ENCODE measurements at regions not wholly inside any gene's neighbourhood (a gene's known extent, or its start where the extent isn't known, plus 50 kb on each side); places are given as distances from the start of the nearest gene placed in this dataset.
"Not testable (repeated sequence)": the region's sequence is repeated elsewhere in the genome, so short reads cannot be mapped to it uniquely, and the experiment has no call there.

DNA sequence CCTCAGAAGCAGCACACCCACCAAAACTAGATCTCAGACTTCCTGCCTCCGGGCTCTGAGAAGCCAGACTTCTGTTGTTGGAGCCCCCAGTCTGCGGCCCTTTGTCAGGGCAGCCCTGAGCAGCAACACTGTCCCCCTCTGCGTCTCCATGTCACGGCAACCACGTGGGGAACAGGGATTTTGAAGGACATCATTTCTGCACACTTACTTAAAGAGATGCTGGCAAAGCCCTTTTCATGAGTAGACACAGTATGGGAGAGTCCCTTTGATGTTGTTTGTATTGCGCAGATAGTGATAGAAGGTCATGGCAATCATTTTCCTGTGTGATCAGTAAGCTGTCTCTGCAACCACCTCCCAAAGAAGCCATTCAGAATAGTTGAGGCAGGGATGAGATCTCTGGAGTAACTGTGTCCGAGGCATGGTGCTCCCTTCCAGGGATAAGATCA, 69.1 kb upstream of the ID2 start:
- DNase-seq, result no peak

DNA sequence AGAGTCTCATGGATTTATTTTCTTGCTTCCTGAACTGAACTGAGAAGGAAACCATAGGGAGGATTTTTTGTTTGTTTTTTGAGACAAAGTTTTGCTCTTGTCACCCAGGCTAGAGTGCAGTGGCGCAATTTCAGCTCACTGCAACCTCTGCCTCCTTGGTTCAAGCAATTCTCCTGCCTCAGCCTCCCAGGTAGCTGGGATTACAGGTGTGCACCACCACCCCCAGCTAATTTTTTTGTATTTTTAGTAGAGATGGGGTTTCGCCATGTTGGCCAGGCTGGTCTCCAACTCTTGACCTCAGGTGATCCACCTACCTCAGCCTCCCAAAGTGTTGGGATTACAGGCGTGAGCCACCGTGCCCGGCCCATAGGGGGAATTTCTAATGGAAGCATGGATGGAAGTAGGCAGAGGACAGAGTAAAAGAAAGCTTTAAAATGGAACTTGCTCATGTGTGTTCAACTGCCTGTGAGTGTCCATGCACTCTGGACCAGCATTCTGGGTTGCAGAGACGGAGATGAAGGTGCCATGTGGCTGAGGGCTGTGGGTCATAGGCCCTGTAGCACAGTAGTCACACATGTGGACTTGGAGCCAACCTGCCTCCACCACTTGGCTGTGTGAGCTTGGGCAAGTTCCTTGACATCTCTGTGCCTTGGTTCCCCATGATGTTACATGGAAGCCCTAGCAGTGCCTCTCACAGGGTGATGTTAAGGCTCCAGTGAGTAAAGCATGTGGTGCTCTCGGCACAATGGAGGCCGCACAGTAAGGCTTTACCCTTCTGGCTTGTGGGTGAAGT, 68.5 kb upstream of the ID2 start:
- DNase-seq, result not testable (repeated sequence)

DNA sequence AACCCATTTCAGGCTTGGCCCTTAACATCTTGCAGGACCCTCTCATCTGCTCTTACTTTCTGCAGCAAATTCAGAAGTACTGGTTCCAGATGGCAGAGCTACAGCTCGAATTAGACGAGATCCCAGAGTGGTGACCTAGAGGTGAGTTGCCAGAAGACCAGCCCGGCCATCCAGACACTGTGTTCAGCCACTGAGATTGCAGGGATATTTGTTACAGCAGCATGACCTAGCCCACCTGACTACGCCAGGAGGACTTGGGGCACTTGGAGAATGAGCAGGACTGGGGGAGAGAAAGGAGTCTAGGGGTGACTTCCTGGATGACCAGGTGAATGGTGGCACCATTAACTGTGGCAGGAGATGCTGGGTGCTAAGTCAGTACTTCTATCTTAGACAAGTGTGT, 67.2 kb upstream of the ID2 start:
- no peak for DNase-seq

DNA sequence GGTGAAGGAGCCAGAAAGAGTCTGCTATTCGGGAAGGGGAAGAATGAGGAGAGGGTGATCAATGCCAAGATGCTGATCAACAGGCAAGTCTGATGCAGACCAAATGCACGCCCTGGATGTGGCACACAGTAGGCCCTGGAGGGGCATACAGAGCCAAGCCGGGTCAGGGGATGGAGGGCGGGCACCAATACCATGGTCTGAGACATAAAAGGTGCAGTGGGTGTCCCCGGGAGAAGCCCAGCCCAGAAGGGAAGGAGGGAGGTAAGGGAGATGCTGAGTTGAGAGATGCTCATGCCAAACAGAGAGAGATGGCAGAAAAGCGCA, 66.6 kb upstream of the ID2 start:
- DNase-seq, result no peak

DNA sequence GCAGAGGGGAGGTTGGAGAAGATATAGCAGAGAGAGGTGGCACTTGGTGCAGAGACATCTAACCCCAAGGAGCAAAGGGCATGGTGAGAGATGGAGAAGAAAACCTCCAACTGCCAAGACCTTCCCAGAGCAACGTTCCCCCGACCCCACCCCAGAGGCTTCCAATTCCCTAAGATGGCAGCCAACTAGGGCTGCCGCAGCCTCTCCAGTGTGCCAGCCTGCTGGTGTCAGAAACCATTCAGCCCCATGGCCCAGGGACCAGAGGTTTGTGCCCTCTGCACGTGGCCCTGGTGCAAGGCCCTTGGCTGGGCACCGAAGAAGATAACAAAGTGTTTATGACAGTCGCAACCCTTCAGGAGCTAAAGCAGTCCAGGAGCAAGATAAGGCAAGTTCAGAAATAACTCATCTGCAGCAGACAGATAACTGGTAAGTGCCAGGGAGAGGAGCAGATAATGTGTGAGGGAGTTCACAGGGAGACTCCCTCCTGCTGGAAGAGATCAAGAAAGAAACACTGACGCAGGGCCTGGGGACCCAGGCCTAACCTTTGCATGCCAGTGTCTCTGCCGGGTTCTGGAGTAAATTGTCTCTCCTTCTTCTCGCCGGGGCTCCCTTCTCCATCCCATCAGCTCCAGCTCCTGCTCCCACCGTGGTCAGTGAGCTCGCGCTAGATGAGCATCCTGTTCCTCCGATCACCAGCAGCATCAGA, 66.1 kb upstream of the ID2 start:
- no peak for DNase-seq

DNA sequence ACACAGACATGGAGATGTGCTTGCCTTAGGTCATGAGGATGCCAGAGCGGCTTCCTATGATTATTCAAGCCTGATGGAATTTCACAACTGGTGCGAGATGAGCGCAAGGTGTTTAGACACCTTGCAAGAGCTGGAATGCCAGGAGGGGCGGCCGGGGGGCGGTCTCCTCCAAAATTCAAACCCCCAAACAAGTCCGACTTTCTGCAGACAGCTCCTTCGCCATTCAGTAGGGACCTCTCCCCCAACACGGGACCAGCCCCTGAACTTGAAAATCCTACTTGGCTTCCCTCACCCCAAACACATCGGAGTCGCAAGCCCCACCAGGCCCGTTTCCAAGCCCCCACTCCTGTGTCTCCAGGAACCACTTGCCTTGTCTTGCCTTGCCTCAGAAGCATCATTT, 64.8 kb upstream of the ID2 start:
- DNase-seq, result no peak

DNA sequence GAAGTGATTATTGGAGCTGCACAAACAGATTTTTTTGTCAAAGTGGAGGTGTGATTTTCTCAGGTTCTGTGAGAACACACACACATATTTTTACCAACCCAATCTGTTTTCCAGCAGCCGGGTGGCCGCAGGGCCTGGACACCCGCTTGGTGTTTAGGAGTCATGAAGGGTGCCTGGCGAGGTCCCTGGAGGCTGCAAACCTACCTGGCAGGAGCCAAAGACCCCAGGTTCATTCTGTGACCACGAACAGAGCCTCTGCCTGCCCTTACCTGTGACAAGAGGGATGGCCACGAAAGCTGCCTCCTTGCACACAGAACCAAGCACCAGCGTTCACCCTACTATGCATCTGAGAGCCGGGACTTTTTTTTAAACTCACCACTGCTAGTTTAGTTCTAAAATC, 64.3 kb upstream of the ID2 start:
- no peak for DNase-seq

DNA sequence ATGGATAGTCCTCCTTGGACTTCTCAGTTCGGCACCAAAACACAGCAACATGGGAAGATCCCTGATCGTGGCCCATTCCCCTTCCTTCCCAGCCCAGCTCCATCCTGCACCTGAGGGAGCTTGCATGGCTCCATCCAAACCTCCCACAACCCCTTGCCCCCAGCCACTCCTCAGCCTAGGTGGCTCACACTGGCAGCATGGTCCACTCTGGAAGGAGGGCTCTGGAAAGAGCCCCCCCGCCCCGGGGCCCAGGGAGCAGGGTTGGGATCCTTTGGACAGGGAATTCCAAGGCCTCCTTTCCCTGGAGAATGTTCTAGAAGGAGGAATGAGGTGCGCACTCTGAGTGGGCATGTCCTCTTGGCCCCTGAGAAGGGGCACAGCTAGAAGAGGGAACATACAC, 62.8 kb upstream of the ID2 start:
- no peak for DNase-seq

DNA sequence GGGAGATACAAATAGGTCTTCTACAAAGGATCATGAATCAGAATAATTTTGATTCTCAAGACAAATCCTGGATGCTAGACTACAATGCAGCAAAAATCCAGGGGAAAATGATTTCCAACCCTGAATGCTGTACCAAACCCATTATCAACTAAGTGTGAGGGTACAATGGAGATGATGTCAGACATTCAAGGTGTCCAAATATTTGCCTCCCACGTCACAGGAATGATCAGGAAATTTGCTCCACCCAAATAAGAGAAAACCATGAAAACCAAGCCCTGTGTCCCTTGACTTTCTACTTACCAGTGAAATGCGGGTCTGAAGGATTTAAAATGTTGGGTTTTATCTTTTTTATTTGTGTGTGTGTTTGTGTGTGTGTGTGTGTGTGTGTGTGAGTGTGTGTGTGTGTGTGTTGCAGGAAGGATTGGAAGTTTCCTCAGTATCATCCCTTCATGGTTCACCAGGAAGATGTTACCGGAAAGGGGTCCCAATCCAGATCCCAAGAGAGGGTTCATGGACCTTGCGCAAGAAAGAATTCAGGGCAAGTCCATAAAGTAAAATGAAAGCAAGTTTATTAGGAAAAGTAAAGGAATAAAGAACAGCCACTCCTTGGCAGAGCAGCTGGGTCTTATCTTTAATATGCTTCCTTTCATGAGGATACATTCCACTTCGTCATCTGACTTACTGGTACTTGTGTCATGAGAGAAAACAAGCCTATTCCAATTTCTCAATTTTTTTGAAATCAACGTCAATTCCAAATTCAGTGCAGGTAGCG, 61.1 kb upstream of the ID2 start:
- no peak for DNase-seq

DNA sequence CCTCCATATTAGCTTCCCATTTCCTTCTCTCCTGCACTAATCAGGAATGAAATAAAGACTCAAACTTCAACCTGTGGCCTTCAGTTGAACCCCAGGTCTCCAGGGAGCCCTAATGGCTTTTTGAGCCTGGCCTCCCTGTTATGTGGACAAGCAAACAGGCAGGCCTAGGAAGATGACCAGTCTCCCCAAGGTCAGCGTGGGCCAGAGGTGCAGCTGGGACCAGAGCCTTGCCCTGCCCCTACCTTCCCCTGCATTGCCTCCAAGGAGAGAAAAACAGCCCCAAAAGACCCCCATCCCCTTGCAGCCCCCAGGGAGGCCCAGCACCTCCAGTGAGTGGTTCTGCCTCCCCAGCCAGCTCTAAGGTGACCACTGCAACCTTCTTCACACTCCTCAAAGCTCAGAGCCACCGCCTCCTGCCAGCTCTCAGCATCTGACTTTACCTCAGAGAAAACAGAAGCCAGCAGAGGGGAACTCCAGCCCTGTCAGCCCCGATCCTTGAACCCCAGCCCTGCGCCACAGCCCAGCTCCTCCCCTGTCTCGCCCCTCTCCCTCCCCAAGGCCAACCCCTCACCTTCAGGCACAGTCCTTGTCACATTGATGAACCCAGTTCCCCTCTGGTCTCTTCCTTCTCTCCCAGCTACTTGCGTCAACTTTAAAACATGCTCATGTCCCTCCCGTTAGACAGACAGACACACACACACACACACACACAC, 59.5 kb upstream of the ID2 start:
- DNase-seq, result no peak

DNA sequence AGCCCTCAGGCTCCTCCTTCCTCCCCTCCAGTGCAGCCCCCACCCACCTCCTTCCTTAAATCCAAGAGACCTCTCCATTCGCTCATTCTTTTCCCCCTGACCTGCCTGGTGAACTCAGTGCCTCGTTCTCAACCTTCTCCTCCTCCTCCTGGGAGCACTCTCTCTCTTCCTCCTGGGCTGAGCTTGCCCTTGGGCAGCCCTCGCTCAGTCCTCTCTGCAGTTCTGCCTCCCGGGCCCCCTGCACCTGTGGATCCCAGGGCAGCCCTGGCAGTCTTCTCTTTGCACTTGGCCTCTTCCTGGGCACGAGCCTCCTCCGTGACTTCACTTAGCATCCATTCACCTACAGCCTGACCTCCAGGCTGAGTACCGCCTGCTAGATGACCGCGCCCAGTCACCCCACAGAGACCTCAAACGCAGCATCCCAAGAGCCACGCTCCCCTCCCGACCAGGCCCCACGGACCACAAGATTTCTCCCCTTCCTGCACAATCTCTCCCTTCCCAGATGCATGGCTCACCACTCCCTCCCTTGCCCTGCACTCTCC, 58.9 kb upstream of the ID2 start:
- DNase-seq, result no peak

DNA sequence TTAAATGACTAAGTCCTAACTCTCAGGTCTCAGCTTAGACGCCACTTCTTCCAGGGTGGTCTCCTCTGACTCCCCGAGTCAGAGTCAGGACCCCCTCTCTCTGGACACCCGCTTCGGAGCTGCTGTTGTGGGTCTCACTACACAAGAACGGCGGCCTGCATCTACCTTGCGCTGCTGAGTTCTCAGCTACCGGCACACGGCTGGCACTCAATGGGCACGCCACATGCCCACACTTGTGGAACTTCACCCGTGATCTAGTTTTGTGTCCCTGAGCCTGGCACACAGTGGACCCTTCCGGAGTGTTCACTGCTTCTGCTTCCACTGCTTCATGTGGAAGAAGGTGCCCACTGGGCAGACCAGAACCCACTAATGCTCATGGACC, 58.3 kb upstream of the ID2 start:
- DNase-seq, result no peak

DNA sequence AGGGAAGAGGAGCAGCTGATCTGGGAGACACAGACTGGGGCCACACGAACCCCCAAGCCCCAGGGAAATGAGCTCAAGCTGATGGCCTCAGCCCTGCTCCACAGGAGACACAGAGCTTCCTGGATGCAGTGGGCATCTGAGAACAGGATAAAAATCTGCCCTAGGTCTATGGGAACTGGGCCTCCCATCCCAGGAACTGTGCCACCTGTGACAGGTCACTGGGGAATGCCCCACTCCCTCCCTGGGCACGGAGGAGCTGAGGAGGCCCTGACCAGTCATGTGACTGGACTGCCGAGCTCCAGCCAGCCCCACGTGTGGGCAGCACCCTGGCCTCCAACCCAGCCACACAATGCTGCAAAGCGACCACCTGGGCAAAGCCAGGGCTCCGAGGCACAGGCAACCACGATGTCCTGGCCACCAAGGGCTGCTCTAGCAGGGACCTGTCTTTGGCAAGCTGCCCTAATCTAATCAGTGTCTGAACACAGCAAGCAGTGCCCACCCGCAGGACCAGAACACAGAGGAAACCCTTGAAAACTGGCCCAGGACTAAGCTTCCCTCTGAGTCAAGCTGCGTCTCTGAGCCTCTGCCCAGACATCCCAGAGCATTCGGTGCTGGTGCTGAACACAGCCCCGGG, 57.8 kb upstream of the ID2 start:
- DNase-seq, result no peak

DNA sequence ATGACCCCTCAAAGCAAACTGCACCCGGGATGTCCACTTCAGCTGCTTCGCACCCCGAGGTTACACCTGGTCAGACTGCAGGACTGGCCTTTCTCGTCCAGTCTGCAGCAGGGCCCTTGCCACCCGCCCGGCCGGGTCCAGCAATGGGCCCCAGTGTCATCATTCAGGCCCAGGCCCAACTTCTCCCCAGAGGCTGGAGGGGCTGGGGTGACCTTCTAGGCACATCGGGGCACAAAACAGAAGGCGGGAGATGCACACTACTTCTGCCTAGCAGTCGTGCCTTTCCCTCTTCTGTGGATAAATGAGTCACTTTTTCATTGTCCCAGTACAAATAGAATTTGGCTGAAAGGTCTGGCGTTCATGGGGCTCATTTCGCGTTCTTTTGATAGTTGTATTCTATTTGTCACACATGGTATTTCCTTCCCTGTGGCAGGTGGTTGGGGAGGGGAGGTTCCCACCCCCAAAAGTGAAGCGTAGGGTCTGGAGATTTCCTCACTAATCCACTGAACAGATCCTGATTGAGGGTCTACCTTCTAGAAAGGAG, 56.9 kb upstream of the ID2 start:
- DNase-seq, result no peak

DNA sequence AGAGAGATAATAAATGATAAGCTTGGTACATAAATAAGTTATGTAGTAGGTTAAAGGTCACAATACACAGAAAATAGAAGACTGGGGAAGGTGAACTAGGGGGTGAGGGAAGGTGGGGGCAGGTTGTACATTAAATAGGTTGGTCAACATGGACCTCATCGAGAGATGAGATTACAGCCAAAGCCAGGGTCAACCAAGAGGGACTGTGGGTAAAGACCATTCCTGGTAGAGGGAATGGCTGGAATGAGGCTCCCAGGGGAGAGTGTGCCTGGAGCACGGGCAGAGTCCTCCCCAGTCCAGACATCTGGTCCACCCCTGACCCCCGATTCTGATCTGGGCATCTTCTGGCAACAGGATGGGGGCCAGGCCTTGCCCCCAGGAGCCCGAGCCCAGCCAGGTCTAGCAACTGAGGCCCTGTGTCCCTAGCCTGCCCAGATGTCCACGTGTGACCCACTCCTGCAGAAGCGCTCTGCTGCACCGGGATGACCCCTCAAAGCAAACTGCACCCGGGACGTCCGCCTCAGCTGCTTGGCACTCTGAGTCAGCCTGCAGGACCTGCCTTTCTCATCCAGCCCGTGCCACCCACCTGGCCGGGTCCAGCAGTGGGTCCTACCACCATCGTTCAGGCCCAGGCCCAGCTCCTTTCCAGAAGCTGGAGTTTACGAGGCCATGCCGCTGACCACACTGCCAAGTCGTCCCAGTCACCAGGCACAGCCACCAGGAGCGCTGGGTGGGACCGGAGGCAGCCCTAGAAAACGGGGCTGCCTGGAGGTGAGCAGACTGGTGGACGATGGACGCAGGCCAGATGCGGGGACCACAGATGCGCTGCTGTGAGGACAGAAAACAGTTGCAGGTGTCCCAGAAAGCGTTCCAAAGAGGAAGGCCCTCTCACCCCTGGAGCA, 56.2 kb upstream of the ID2 start:
- DNase-seq, result no peak

DNA sequence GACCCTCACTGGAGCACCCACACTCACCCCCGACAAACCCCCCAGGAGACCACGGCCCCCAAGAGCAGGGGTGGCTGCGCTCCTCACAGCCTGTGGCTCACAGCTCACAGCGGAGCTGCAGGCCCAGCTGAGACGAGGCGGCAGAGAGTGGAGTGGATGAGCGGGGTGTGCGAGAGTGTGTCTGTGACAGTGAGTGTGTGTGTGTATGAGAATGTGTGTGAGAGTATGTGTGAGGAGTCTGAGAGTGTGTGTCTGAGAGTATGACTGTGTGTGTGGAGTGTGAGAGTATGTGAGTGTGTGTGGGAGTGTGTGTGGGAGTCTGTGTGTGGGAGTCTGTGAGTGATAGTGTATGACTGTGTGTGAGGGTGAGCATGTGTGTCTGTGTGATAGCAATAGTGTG, 55.3 kb upstream of the ID2 start:
- no peak for DNase-seq

DNA sequence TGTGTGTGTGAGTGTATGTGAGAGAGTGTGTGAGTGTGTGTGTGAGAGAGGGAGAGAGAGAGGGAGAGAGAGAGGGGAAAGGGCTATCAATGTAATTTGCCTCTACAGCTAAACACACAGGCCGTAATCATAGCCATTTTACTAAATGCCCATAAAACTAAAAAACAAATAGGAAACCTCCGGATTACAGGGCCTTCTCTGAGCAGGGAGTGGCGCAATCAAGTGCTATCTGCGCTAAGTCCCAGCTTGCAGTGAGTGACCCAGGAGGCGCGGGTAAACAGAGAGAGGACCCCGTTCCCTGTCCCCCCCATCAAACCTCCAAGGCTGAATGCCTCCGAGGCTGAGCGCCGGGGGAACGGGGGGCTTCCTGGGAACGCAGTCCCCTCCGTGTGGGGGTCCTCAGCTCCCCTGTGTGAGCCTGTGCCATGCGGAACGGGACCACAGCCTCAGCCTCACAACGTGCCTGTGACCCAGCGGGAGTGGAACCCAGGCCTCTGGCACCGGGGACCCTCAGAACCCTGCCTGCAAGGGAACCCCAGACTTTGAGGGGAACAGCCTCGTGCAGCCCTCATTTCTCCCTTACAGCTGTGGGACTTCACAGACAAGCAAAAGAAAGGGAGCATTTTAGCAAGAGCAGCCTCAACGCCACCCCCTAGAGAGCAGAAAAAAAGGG, 54.7 kb upstream of the ID2 start:
- no peak for DNase-seq

DNA sequence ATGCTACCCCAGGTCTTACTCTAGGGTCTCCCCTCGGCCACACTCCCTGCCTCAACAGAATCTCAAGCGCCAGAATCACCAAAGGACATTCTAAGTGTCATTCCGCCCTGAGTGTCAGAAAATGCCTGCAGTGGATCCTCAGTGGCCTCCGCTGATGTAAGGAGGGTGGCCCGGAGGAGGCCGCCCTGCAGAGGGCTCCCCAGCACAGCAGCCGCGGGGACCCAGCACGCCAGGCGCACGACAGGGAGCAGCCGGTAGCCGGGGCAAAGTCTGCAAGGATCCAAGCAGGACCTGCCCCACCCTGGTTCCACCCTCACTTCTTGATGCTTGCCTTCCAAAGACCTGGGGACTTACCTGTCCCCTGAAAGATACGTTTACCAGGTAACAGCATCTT, 54.2 kb upstream of the ID2 start:
- no peak for DNase-seq

DNA sequence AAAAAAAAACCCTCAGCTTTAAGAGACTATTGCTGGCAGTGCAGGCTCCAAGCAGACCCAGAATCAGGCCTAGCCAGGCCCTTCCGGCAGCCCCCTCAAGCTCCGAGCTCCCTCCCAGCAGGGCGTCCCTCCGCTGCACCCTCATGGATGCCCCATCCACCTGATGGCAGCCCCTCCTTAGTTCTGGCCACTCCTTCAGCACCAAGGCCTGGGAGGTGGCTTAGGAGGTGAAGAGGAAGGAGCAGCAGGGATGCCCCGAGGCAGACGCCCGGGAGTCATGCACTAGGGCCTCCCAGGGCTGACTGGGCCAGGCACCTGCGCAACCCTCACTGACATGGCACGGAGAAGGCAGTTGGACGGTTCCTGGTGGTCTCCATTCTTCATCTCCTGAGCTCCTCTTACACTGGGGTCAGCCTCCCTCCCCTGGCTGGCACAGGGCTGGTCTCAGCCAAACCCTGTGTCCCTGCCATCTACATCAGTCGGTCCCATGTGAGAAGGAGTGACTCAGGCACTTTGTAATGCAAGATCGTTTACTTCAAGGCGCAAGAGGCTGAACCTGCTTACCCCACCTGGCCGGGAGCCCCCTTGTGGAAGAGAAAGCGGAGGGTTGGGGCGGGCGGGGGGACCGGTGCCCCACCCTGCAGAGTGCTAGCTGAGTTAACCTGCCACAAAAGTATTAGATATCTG, 53.5 kb upstream of the ID2 start:
- DNase-seq, result no peak

DNA sequence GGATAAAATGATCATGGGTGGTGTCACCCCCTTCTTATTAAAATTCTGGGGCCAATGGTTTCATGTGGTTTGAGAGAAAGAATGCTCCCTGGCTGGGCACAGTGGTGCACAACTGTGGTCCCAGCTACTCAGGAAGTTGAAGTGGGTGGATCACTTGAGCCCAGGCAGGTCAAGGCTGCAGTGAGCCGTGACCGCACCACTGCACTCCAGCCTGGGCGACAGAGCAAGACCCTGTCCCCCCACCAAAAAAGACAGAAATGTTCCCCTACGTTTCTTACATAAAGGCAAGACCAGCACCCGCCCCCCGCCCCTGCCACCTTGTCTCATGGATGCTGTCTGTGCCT, 53.0 kb upstream of the ID2 start:
- DNase-seq, result no peak
